GM18867 (cell line): ENCODE measurements at regions not wholly inside any gene's neighbourhood (a gene's known extent, or its start where the extent isn't known, plus 50 kb on each side); places are given as distances from the start of the nearest gene placed in this dataset.
"Not testable (repeated sequence)": the region's sequence is repeated elsewhere in the genome, so short reads cannot be mapped to it uniquely, and the experiment has no call there.

Experiments used
- ATAC-seq: cut with Tn5 transposase; IDR thresholded peaks from one replicate; pipeline ENCODE4 v1.9.1; 2021; ENCODE audit warnings: mild to moderate bottlenecking, moderate library complexity; ENCODE audit not compliant: unreplicated experiment

- ATAC-seq: no peak
Measured at GRCh38 chr20:4320291-4320690, 71.2 kb upstream of the ADRA1D start.

GRCh38 chr20:4318891-4319290, 69.8 kb upstream of the ADRA1D start:
- ATAC-seq: no peak

- not testable (repeated sequence) for ATAC-seq
Measured at GRCh38 chr20:4310616-4311015, 61.5 kb upstream of the ADRA1D start.

GRCh38 chr20:4306206-4306605, 57.1 kb upstream of the ADRA1D start:
- ATAC-seq: no peak

- no peak for ATAC-seq
Measured at GRCh38 chr20:4305091-4305490, 56.0 kb upstream of the ADRA1D start.

GRCh38 chr20:4304601-4305000, 55.5 kb upstream of the ADRA1D start:
- ATAC-seq: no peak

GRCh38 chr20:4303136-4303535, 54.0 kb upstream of the ADRA1D start:
- ATAC-seq: no peak

GRCh38 chr20:4300921-4301320, 51.8 kb upstream of the ADRA1D start:
- no peak for ATAC-seq

- ATAC-seq: no peak
Measured at GRCh38 chr20:4300401-4300800, 51.3 kb upstream of the ADRA1D start.

- no peak for ATAC-seq
Measured at GRCh38 chr20:4299773-4300172, 50.7 kb upstream of the ADRA1D start.

- ATAC-seq: no peak
Measured at GRCh38 chr20:4299216-4299615, 50.1 kb upstream of the ADRA1D start.
